ENCODE measurements at regions not wholly inside any gene's neighbourhood (a gene's known extent, or its start where the extent isn't known, plus 50 kb on each side); places are given as distances from the start of the nearest gene placed in this dataset.

- H3K4me3 ChIP-seq (ENCODE audit: low read depth, low read length): no peak overlapping the region
- no peaks in the 10 kb centered on the region for H3K27me3 ChIP-seq (ENCODE audit: control insufficient read depth, insufficient read depth, low read length)
- H3K4me1 ChIP-seq: no peaks in the 10 kb centered on the region
- H3K27ac ChIP-seq: no peak overlapping the region
- no peak overlapping the region for H3K9ac ChIP-seq
- H3K36me3 ChIP-seq (ENCODE audit: control insufficient read depth, insufficient read depth, low read length): no peaks in the 10 kb centered on the region
- H3K4me2 ChIP-seq (ENCODE audit: low read length): no peak overlapping the region
- no peaks in the 10 kb centered on the region for H3K9me3 ChIP-seq (ENCODE audit: control insufficient read depth, low read length)
- no peak overlapping the region for H2AFZ ChIP-seq
- no peaks in the 10 kb centered on the region for H3K79me2 ChIP-seq
- TF ChIP-seq CTCF (IDR thresholded peaks at IDR 0.05): no peak
Measured at GRCh38 chr2:216934623-216935022, 74.8 kb upstream of the TNP1 start.

GRCh38 chr2:216934151-216934550 lies 74.3 kb upstream of the TNP1 start:
- no peak overlapping the region for H2AFZ ChIP-seq
- no peaks in the 10 kb centered on the region for H3K9me3 ChIP-seq (ENCODE audit: control insufficient read depth, low read length)
- H3K4me3 ChIP-seq (ENCODE audit: low read depth, low read length): no peak overlapping the region
- no peak for TF ChIP-seq CTCF (IDR thresholded peaks at IDR 0.05)
- no peak overlapping the region for H3K4me2 ChIP-seq (ENCODE audit: low read length)
- no peaks in the 10 kb centered on the region for H3K36me3 ChIP-seq (ENCODE audit: control insufficient read depth, insufficient read depth, low read length)
- no peaks in the 10 kb centered on the region for H3K79me2 ChIP-seq
- no peaks in the 10 kb centered on the region for H3K27me3 ChIP-seq (ENCODE audit: control insufficient read depth, insufficient read depth, low read length)
- no peak overlapping the region for H3K27ac ChIP-seq
- H3K4me1 ChIP-seq: no peaks in the 10 kb centered on the region
- H3K9ac ChIP-seq: no peak overlapping the region

GRCh38 chr2:216932863-216933548 lies 73.1 kb upstream of the TNP1 start:
- no peak overlapping the region for H3K4me3 ChIP-seq (ENCODE audit: low read depth, low read length)
- H3K9me3 ChIP-seq (ENCODE audit: control insufficient read depth, low read length): no peaks in the 10 kb centered on the region
- no peak overlapping the region for H3K4me2 ChIP-seq (ENCODE audit: low read length)
- no peaks in the 10 kb centered on the region for H3K4me1 ChIP-seq
- no peak overlapping the region for H3K9ac ChIP-seq
- TF ChIP-seq CTCF (IDR thresholded peaks at IDR 0.05): no peak
- H3K27me3 ChIP-seq (ENCODE audit: control insufficient read depth, insufficient read depth, low read length): no peaks in the 10 kb centered on the region
- H3K27ac ChIP-seq: no peak overlapping the region
- no peaks in the 10 kb centered on the region for H3K79me2 ChIP-seq
- H3K36me3 ChIP-seq (ENCODE audit: control insufficient read depth, insufficient read depth, low read length): no peaks in the 10 kb centered on the region
- no peak overlapping the region for H2AFZ ChIP-seq

GRCh38 chr2:216932113-216932862 lies 72.4 kb upstream of the TNP1 start:
- no peak overlapping the region for H3K4me2 ChIP-seq (ENCODE audit: low read length)
- no peaks in the 10 kb centered on the region for H3K9me3 ChIP-seq (ENCODE audit: control insufficient read depth, low read length)
- H3K79me2 ChIP-seq: no peaks in the 10 kb centered on the region
- no peak overlapping the region for H3K9ac ChIP-seq
- TF ChIP-seq CTCF (IDR thresholded peaks at IDR 0.05): no peak
- no peaks in the 10 kb centered on the region for H3K27me3 ChIP-seq (ENCODE audit: control insufficient read depth, insufficient read depth, low read length)
- no peak overlapping the region for H3K4me3 ChIP-seq (ENCODE audit: low read depth, low read length)
- no peak overlapping the region for H2AFZ ChIP-seq
- H3K4me1 ChIP-seq: no peaks in the 10 kb centered on the region
- H3K36me3 ChIP-seq (ENCODE audit: control insufficient read depth, insufficient read depth, low read length): no peaks in the 10 kb centered on the region
- no peak overlapping the region for H3K27ac ChIP-seq
